T1000 (cell line): ENCODE measurements at regions not wholly inside any gene's neighbourhood (a gene's known extent, or its start where the extent isn't known, plus 50 kb on each side); places are given as distances from the start of the nearest gene placed in this dataset.

ENCODE experiments used
- DNase-seq: peaks from one replicate; lab custom pipeline; 2025; ENCODE audit warnings: mixed read lengths; lab: John Stamatoyannopoulos, UW

- no peak for DNase-seq
These were observed 61.5 kb upstream of the GALNT15 start for GRCh38 chr3:16112910-16113504.

DNA sequence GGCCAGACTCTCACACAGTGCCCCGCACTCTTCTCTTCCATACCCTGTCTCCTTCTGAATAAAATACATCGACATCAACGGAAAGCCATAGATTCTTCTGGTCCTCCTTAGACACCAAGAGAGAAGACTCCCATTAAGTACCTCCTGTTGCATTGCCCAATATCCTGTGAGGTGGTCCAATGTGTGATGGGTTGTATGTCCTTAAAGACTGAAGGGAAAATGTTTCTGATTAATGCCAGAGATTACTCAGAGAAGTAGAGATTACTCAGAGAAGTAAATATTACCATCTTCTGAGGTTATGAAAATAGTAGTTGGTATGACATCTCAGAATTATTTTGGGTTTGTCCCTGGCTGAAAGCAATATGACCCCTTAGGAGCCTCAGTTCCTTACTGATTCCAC, 60.8 kb upstream of the GALNT15 start:
- no peak for DNase-seq

DNA sequence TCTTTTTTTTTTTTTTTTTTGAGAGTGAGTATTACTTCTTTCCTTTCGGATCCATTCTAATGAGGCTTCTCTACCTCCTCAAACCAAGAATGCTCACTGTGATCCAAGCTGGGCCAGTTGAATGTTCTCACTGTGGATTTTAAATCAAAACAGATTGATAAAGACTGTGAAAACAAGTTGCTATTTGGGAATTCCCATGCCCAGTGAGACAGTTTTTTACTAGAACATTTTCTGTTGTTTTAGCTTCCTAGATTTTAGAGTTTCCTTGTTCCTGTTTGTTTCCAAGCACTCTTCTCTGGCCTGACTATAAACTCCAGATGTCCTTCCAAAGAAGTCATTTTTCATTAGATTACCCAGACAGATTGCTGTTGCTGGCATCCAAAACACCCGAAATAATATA, 60.1 kb upstream of the GALNT15 start:
- no peak for DNase-seq

GRCh38 chr3:16114930-16115329, 59.5 kb upstream of the GALNT15 start:
- DNase-seq: no peak

- no peak for DNase-seq
These were observed 56.1 kb upstream of the GALNT15 start for GRCh38 chr3:16118396-16118795.

DNA sequence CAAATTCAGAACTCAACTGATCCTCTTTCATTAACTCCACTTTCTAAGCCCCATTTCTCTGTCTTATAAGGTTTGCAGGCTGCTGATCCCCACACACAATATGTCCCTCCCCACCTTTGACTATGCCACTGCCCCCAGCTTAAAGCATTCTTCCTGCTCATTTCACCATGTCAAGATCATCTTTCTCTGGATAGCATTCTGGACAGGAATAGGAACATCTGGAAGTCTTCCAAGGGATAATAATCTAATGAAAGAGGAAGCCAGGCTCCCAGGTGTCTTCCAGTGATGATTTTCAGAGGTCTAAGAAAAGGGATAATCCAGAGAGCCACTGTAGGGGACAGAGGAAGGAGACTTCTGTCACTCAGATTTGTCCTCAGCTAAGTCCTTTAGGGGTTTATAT, 54.6 kb upstream of the GALNT15 start:
- DNase-seq: no peak

GRCh38 chr3:16121391-16121790, 53.1 kb upstream of the GALNT15 start:
- no peak for DNase-seq

DNA sequence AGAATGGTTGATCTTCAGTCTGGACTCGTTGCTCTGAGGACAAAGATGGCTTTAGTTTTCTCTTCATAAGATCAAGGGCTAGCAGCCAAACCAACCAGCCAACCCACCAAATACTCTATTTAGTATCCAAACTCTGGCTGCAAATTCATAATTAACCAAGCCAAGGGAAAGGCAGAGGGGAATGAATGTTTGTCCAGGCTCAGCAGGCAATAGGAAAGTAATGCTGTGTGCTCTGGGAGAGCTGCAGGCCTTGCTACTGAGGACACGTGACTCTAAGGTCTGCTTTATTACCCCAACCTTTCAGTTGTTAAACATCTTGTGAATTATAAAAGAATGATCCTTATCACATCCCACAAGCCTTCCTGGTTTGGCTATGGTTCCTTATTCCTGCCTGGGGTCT, 52.3 kb upstream of the GALNT15 start:
- DNase-seq: no peak

DNA sequence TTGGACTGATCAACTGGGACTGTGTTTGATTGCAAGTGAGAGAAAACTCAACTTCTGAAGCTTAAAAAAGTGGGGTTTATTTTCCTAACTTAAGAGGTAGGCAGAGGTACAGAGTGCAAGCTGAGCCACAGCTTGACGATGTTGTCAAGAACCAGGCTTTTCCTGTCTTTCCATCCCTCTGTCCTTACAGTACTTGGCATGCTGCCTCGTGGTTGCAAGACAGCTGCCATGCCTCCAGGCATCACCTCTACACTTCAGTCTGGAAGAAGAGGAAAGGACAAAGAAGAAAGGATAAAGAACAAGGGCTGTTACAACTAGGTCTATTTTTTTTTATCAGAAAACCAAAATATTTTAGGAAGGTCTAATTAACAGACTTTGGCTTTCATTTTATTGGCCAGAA, 51.8 kb upstream of the GALNT15 start:
- no peak for DNase-seq

- peak; percentile 23 for DNase-seq
These were observed 49.8 kb upstream of the GALNT15 start for GRCh38 chr3:16124636-16125035.
